ENCODE measurements at regions not wholly inside any gene's neighbourhood (a gene's known extent, or its start where the extent isn't known, plus 50 kb on each side); places are given as distances from the start of the nearest gene placed in this dataset.
"Not testable (repeated sequence)": the region's sequence is repeated elsewhere in the genome, so short reads cannot be mapped to it uniquely, and the experiment has no call there.

DNA sequence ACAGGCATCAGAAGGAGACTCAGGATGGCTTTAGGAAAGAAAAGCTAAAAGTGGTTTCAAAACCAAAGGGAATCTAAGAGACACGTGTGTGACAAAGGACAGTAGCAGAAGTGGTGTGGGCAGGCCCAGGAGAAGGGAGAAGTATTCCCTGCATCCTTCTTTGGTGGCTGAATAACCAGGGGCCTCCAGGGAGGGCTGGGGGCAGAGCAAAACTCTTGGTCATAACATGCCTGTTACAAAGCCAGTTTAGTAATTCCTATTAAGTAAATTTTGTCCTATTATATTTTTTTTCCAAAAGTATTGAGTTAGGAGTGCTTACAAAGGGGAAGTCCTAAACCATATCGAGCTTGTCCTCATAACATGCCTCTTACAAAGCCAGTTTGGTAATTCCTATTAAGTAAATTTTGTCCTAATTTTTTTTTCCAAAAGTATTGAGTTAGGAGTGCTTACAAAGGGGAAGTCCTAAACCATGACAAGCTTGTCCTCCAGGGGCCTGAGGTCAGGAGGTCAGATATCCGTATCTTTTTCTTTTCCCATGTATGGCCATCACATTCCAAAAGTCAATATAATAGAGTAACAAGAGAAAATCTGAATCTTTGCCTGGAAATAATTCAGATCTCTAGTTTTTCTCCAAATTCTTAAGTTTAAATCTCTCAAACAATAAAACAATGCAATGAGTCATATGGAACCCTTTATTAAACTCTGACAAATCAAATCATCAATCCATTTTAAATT is 509.2 kb downstream of the LTN1 start:
- H3K9me2 ChIP-seq (ENCODE audit: insufficient read depth), result no peaks in the 10 kb centered on the region
- H3K4me1 ChIP-seq (ENCODE audit: insufficient read depth), result peaks cover 56% of the 10 kb centered on the region
- no peak overlapping the region for H3K4me3 ChIP-seq
- WGBS, 2 experiments (ENCODE audit: low coverage in 1 of 2, low lambda C conversion rate in 2 of 2, missing lambda C conversion rate in 2 of 2), result 45 to 47% methylated on average over 3 of the region's 3 CpGs
- TF ChIP-seq EZH2phosphoT487 (IDR thresholded peaks at IDR 0.05; ENCODE audit: insufficient read depth, low read depth), result no peak
- TF ChIP-seq EZH2 (IDR thresholded peaks at IDR 0.05; ENCODE audit: insufficient read depth, poor library complexity, severe bottlenecking), result no peak
- H3K4me2 ChIP-seq (ENCODE audit: unreplicated experiment), result no peak overlapping the region
- in situ Hi-C loops (cut with MboI), result no loop called here
- no peak for DNase-seq
- no peak overlapping the region for H3K27ac ChIP-seq
- H3K9me3 ChIP-seq (ENCODE audit: low read depth), result no peaks in the 10 kb centered on the region
- 0 out of 2 replicates have a peak overlapping the region, but pooled peaks have one; percentile 19 for H2AFZ ChIP-seq
- no peaks in the 10 kb centered on the region for H3K79me2 ChIP-seq (ENCODE audit: insufficient read depth)
- H3F3A ChIP-seq (ENCODE audit: insufficient read depth), result peaks cover 21% of the 10 kb centered on the region
- no peak overlapping the region for H3K9ac ChIP-seq
- H3K36me3 ChIP-seq (ENCODE audit: low read depth), result no peaks in the 10 kb centered on the region
- H4K20me1 ChIP-seq (ENCODE audit: insufficient read depth), result no peaks in the 10 kb centered on the region
- H3K27me3 ChIP-seq (replicated peaks; ENCODE audit: insufficient read depth), result no peaks in the 10 kb centered on the region

DNA sequence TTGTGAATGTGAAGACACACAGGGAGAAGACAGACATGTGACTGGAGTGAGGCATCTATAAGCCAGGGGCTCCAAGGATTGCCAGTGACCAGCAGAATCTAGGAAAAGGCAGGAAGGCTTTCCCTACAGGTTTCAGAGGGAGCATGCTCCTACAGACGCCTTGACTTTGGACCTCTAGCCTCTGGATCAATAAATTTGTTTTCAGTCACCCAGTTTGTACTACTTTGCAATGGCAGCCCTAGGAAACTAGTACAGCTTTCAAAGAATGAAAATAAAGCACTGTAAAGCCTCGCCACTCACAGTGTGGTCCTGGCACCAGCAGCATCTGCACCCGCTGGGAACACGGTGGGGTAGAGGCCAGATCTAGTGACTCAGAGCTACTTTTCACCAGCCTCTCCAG is 510.0 kb downstream of the LTN1 start:
- Histone ChIP-seq H3K4me2 (ENCODE audit: unreplicated experiment) (no peak overlapping the region), H3K36me3 (ENCODE audit: low read depth) (no peaks in the 10 kb centered on the region), H3K4me1 (ENCODE audit: insufficient read depth) (peaks cover 54% of the 10 kb centered on the region), H3K79me2 (ENCODE audit: insufficient read depth) (no peaks in the 10 kb centered on the region), H3F3A (ENCODE audit: insufficient read depth) (peaks cover 20% of the 10 kb centered on the region), H3K9me3 (ENCODE audit: low read depth) (no peaks in the 10 kb centered on the region), H3K27ac (no peak overlapping the region), H3K9ac (no peak overlapping the region), H2AFZ (no peak overlapping the region), H3K4me3 (no peak overlapping the region), H3K27me3 (replicated peaks; ENCODE audit: insufficient read depth) (no peaks in the 10 kb centered on the region), H4K20me1 (ENCODE audit: insufficient read depth) (no peaks in the 10 kb centered on the region), H3K9me2 (ENCODE audit: insufficient read depth) (no peaks in the 10 kb centered on the region)
- in situ Hi-C loops (cut with MboI), result no loop called here
- no peak for TF ChIP-seq EZH2phosphoT487 (IDR thresholded peaks at IDR 0.05; ENCODE audit: insufficient read depth, low read depth)
- no peak for TF ChIP-seq EZH2 (IDR thresholded peaks at IDR 0.05; ENCODE audit: insufficient read depth, poor library complexity, severe bottlenecking)
- no peak for DNase-seq
- WGBS, 2 experiments (ENCODE audit: low coverage in 1 of 2, low lambda C conversion rate in 2 of 2, missing lambda C conversion rate in 2 of 2), result 81 to 88% methylated on average over 4 of the region's 4 CpGs

DNA sequence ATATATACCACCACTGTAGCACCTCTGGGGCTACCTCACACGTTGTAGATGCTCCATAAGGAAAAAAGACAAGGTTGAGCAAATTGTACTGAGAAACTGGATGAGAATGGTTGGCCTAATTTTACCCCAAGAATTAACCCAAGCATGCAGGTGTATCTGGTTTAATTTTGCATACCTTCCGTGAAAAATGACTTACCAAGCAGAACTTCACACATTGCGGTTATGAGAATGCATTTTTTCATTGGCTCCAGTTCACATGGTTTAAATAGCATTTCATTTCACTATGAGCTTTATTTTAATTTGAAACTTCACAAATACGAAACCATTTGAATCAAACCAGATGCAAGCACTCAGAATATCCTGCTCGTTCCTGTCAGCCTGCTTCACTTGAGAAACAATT is 512.2 kb downstream of the LTN1 start:
- Histone ChIP-seq H3K4me1 (ENCODE audit: insufficient read depth) (peaks cover 40% of the 10 kb centered on the region), H3F3A (ENCODE audit: insufficient read depth) (peaks cover 6% of the 10 kb centered on the region), H3K4me3 (no peak overlapping the region), H3K36me3 (ENCODE audit: low read depth) (no peaks in the 10 kb centered on the region), H3K9me3 (ENCODE audit: low read depth) (no peaks in the 10 kb centered on the region), H3K79me2 (ENCODE audit: insufficient read depth) (no peaks in the 10 kb centered on the region), H2AFZ (no peak overlapping the region), H3K4me2 (ENCODE audit: unreplicated experiment) (no peak overlapping the region), H4K20me1 (ENCODE audit: insufficient read depth) (no peaks in the 10 kb centered on the region), H3K27me3 (replicated peaks; ENCODE audit: insufficient read depth) (no peaks in the 10 kb centered on the region), H3K9ac (no peak overlapping the region), H3K9me2 (ENCODE audit: insufficient read depth) (no peaks in the 10 kb centered on the region), H3K27ac (no peak overlapping the region)
- TF ChIP-seq EZH2phosphoT487 (IDR thresholded peaks at IDR 0.05; ENCODE audit: insufficient read depth, low read depth) (no peak), EZH2 (IDR thresholded peaks at IDR 0.05; ENCODE audit: insufficient read depth, poor library complexity, severe bottlenecking) (no peak)
- DNase-seq, result no peak
- in situ Hi-C loops (cut with MboI), result no loop called here
- 57 to 59% methylated on average over 5 of the region's 5 CpGs for WGBS, 2 experiments (ENCODE audit: low coverage in 1 of 2, low lambda C conversion rate in 2 of 2, missing lambda C conversion rate in 2 of 2)

DNA sequence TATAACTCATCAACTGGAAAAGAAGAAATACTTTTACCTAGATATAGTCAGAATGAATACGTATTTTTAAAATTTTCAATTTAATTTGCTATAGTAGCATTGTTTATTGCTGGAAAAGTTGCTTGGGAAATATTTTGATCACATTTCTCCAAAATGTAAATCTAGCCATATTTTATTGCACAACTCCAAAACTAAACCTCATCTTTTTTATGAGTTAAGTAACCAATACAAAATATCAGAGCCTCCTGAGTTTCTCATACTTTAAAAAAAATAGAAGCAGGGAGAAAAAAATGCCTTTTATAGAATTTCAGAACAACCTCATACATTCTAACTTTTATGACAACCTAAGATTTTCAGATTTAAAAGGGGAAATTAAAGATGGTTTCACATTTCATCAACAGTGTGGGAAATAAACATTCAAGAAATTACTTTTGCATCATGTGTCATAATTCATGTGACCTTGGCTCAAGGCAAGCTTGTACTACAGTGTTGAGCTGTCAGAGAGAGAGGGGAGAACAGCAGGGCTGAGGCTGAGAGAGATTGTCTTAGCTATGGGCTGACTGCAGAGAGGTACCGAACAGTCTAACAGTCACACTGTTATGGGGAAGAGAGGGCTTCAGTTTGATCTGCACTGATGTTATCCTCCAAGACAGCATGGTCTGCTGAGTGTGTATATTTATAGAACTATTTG is 519.0 kb downstream of the LTN1 start:
- Histone ChIP-seq H3K4me3 (no peak overlapping the region), H3K27ac (no peak overlapping the region), H3K4me2 (ENCODE audit: unreplicated experiment) (no peak overlapping the region), H3K36me3 (ENCODE audit: low read depth) (no peaks in the 10 kb centered on the region), H4K20me1 (ENCODE audit: insufficient read depth) (no peaks in the 10 kb centered on the region), H3K4me1 (ENCODE audit: insufficient read depth) (no peaks in the 10 kb centered on the region), H3K27me3 (replicated peaks; ENCODE audit: insufficient read depth) (no peaks in the 10 kb centered on the region), H3K79me2 (ENCODE audit: insufficient read depth) (no peaks in the 10 kb centered on the region), H3K9ac (no peak overlapping the region), H2AFZ (peak overlapping the region; percentile 2; the same call in 1 of the 2 replicates), H3F3A (ENCODE audit: insufficient read depth) (peaks cover 9% of the 10 kb centered on the region), H3K9me3 (ENCODE audit: low read depth) (no peaks in the 10 kb centered on the region), H3K9me2 (ENCODE audit: insufficient read depth) (no peaks in the 10 kb centered on the region)
- TF ChIP-seq EZH2phosphoT487 (IDR thresholded peaks at IDR 0.05; ENCODE audit: insufficient read depth, low read depth), result no peak
- TF ChIP-seq EZH2 (IDR thresholded peaks at IDR 0.05; ENCODE audit: insufficient read depth, poor library complexity, severe bottlenecking), result no peak
- WGBS, 2 experiments (ENCODE audit: low coverage in 1 of 2, low lambda C conversion rate in 2 of 2, missing lambda C conversion rate in 2 of 2), result 51 to 69% methylated on average over 2 of the region's 2 CpGs
- DNase-seq, result peak; percentile 45
- in situ Hi-C loops (cut with MboI), result no loop called here

GRCh38 chr21:28472543-28472942 is 520.1 kb downstream of the LTN1 start:
- H3K36me3 ChIP-seq (ENCODE audit: low read depth); H3K9me3 ChIP-seq (ENCODE audit: low read depth); H3K9me2 ChIP-seq (ENCODE audit: insufficient read depth); H3K27me3 ChIP-seq (replicated peaks; ENCODE audit: insufficient read depth); H3K4me3 ChIP-seq; H3K79me2 ChIP-seq (ENCODE audit: insufficient read depth); H3K9ac ChIP-seq; H4K20me1 ChIP-seq (ENCODE audit: insufficient read depth); H2AFZ ChIP-seq; H3F3A ChIP-seq (ENCODE audit: insufficient read depth); H3K4me2 ChIP-seq (ENCODE audit: unreplicated experiment); H3K4me1 ChIP-seq (ENCODE audit: insufficient read depth); H3K27ac ChIP-seq; in situ Hi-C loops (cut with MboI): not testable (repeated sequence)
- DNase-seq, result peak; percentile 34
- 28 to 47% methylated on average over 2 of the region's 2 CpGs for WGBS, 2 experiments (ENCODE audit: low coverage in 1 of 2, low lambda C conversion rate in 2 of 2, missing lambda C conversion rate in 2 of 2)

Data from GM23248 (cell line).